ENCODE measurements at regions not wholly inside any gene's neighbourhood (a gene's known extent, or its start where the extent isn't known, plus 50 kb on each side); places are given as distances from the start of the nearest gene placed in this dataset.

DNA sequence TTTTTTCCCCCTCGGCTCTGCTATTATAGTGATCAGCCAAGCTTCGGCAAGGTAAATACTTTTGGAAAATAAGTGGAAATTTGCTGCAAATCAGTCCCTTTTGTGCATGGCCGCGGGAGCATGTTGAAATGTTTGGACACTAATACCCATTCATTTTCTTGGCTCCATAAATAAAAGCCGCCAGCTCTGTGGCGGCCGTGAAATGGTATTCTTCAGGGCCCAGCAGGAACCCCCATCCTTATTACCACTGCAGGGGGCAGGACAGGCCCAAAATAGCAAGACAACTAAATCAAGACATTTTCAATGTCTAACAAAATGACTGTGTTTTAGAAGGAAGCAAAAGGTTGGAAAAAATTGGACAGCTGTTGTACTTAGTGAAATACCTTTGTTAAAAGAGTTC lies 362.3 kb downstream of the NR2F2 start:
- no peak for DNase-seq

DNA sequence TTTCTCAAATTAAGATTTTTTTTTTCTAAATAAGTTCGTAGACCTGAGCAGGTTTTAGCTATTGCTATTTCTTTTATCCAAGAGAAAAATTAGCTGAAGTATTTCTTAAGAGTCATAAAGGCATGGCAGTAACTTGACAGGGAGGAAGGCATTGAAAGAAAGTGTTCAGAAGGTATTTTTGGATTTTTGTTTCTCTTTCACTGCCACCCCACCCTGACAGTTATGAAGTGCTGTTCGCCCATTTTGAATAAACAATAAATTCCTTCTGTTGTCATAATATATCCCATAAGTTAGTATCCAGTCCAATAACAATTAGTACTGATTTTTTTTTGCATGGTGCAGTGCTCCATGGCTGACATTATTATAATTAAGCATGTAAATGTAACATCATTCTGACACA lies 363.0 kb downstream of the NR2F2 start:
- no peak for DNase-seq

DNA sequence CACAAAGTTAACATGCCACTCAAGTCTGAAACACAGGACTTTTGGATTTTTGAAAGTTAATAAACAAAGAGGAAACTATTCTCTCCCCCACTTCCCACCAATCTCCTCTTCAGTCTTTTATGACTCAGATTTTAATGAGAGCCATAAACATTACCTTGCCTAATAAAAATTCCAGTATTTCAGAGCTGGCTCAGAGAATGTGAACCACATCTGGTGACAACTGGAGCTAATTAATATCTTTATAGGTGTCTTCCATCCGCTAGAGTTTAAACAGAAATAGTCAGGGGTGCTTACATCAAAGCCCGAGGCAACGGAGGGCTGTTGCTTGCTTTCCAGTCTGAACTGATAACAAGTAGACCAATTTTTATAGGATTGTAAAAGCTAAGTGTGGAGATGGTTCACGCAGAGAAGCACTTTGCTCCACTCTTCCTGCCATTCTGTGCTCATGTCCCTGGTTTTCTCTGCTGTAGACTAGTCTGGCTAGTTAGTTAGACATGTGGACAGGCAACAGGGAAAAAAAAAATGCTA lies 363.6 kb downstream of the NR2F2 start:
- no peak for DNase-seq

DNA sequence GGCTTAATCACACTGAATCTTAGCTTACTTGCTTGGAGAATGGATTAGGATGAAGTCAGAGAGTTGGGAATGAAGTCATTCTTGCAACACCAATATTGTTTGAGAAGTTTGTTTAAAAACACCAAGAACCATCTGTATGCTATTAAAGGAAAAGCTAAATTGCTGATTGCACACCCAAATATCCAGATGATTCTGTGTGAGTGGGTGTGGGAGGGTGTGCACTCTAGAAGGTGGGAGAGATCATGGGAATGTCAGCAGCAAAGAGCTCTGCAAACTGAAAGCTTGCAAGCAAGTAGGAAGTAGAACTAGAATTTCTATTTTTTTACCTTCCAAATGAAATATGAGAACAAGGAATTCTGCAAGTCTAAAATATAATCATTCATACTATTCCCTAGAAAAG lies 364.9 kb downstream of the NR2F2 start:
- DNase-seq, result no peak

DNA sequence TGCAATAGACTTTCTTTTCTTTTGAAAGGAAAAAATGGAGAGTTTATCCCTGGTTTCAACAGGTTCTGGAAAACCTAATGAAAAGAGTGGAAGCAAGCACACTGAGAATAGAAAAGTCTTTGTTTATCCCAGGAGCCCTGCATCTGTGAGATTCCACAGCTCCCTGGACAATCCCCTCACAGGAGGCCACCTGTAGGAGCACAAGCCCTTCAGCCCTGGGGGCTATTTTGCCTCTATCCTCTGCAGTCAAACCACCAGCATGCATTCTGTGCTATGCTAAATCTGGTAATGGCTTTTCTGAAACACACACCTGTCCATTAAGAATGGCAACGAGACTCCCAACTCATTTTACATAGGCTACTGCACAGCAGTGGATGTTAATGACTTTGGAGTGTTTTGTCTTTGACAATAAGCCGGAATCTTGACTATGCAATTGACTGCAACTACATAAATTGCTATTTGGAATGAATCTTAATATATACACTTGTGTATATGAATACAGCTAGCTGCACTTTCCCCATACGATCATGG lies 369.4 kb downstream of the NR2F2 start:
- no peak for DNase-seq

DNA sequence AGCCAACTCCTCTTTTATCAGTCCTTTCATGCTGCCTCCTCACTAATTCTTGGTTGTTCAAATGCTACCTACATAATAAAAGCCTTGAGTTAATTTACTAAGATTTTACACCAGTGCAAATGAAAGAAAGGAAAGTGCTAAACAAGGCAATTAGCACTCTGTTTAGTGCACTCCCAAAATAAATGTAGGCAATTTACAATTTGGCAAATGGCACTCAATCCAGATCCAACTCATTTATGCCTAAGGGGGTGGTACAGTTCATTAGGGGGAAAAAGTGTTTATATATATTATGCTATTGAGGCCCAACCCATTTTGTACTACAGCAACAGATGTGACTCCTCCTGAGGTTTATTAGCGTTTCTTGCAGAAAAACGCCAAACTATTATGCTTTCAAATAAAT lies 370.1 kb downstream of the NR2F2 start:
- no peak for DNase-seq

DNA sequence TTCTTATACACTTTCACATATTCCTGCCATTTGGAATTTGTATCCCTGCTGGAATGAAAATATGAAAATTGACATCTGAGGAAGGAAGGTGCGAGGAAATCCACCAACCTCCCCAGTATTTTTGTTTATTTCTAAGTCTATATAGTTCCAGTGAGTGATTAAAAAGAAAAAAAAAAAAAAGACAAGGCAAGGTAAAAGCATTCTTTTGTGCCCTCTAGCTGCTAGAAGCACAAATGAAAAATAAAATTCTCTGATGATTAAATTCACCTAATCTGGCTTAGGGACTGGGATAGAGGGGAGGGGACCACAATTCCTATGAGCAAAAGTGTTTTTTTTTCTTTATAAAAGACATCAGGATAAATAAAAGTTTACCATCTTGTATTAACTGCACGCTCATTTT lies 370.9 kb downstream of the NR2F2 start:
- DNase-seq, result no peak

DNA sequence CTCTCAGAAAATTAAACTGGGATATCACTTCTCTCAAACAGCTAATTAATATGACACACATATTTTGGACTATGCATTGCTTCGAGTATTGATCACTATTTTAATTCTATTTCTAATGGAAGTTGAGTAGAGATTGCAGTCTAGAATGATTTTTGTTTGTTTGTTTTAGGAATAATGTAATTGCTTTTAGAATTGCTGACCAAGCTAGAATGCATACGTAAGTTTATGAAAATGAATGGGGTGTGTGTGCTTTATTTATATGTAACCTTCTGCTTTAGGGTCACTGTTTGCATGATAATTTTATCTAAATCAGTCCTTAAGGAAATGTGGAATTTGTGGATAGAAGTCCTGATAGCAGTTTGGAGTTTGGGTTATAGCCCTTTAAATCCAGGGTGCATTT lies 371.4 kb downstream of the NR2F2 start:
- no peak for DNase-seq

DNA sequence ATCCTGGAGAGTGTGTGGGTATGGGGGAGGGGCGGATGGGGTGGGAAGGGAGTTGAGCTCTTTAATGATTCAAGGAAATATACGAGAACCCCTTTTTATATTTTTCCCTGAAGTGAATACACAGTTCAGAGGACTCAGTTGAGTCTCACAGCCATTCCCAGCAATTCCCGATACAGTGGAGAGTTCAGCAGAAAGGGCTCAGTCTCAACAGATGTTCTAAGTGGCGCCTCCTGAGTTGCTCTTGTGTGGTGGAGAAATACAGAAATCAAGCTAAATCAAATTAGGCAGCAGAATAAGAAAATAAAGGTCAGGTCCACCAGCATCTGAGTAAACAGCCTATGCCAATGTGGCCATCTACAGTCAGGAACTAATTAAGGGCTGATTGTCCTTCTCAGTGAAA lies 372.1 kb downstream of the NR2F2 start:
- DNase-seq, result no peak

DNA sequence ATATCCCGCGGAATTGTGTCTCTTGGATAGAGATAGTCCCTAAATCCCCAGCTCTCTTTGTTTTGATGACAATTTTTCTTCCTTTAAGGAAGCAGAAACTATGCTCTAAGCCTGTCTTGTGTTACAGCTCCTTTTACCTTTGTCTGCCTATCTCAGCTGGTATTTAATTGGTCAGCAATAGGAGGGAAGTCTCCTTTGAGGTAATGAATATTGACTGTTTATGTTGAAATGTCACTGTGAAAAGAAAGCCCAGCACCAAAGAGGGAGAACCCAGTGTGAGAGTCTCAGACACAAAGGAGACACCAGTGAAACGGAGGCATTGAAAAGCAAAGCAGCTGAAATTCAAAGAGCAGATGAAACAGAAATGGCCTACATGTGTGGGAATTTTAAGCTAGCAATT lies 372.6 kb downstream of the NR2F2 start:
- DNase-seq, result no peak

DNA sequence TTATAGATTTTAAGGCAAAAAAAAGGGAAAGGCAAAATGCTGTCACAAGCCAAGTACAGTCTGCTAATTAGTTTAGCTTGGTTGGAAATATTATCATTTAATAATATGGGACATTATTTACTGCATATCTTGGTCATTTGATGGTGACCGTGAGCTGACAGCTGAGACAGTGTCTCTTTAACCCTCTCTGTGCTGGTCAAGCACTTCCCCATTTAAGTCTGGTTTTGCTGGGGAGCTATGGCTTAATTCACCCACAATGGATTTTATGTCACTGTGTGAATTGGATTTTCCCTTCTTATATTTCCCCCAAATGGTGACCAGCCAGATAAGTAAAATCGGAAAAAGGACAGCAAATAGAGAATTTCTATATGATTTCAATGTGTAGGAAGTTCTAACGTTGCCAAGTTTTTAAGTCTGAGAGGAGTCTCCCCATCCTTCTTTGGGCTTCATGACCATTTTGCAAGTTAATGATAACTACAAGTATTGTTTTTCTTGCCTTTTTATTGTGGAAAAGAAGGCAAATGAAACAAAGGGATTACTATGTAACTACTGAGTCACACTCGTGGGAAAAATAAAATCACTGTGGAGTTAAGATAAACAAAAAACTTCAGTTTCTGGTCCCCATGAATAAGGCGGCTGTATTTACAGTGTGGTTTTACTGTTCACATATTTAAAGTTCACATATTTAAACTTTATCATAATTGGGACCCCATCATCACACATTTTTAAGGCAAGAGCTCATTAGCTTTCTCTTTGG lies 373.5 kb downstream of the NR2F2 start:
- no peak for DNase-seq

DNA sequence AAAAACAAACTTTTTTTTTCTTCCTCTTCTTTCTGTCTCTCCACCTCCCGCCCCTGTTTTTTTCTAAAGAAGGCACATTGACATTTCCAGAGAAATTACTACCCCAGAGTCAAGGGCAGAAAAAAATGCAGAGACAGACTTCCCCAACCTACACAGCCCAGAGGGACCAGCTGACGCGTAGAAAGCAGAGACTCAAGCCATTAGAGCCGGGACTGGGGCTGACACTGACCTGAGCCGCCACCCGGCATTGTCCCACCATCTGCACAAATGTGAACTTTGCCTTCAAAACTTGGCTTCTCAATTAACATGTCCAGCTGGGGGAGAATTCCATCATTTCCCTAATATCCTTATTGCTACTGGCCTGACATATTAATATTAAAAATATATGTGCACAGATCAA lies 385.6 kb downstream of the NR2F2 start:
- DNase-seq, result no peak

DNA sequence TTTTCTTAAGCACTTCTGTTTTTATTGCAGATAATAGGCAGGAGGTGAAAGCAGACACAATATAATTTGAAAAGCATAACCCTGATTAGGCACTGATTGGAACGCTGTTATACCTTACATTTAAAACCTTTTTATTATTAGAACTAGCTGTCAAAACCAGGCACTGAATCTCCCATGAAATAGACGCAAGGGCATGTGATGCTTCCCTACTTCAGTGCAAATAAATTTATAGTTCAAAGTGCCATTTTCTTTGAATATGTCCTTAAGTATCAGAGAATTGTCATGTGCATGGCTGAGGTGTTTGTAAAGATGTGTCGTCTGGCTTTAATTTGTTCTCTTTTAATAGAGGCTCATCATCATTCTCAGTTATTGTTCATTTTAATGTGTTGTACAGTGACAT lies 386.0 kb downstream of the NR2F2 start:
- no peak for DNase-seq

DNA sequence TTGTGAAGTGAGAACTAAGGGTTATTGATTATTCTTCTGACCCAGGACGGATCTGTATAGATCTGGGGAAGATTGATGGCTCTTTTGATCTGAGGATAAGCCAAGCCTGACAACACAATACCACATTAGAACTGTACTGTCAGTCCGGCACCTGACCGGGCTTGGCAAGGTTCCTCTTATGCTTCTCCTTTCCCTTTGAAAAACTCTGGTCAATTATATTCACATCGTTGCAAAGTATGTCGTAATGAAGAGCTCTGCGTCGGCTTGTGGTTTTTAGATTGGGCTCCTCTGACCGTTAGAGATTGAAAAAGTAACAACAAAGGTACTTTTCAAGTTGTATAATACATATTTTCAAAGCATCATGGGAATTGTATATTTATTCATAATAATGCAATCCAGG lies 389.8 kb downstream of the NR2F2 start:
- peak; percentile 48 for DNase-seq

DNA sequence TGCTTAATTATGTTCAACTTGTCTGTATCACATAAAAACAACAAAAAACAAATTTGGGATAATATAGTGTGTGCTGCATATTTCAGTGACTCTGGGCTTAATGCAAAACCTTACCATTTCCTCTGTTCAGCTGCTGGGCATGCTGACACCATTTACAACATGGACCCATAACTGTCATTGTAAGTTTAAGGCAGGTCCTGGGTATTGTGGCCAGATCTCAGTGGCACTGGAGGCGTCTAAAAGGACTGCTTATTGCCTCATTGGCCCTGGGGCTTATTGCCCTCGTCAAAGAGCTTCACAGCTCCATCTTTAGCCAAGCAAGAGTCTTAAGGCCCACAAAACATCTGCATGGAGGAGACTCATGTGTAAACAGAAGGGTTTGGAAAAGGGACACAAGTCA lies 390.2 kb downstream of the NR2F2 start:
- DNase-seq, result no peak

DNA sequence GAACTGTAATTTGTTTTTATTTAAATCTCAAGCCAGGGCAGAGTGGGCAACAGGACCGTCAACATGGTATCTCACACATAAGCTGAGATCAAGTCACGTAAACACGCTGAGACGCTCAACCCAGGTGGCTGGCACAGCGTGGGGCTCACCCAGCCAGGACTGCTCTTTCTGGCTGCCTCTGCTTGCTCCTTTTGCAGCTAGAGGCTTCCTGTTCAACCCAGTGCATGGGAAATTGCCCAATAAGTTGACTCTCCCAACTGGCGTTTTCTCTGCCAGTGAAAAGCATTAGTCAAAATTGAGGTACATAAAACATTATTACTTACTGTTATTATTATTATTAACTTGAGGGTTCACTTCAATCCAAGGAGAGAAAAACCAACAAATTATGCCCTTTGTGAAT lies 398.1 kb downstream of the NR2F2 start:
- DNase-seq, result peak; percentile 13

DNA sequence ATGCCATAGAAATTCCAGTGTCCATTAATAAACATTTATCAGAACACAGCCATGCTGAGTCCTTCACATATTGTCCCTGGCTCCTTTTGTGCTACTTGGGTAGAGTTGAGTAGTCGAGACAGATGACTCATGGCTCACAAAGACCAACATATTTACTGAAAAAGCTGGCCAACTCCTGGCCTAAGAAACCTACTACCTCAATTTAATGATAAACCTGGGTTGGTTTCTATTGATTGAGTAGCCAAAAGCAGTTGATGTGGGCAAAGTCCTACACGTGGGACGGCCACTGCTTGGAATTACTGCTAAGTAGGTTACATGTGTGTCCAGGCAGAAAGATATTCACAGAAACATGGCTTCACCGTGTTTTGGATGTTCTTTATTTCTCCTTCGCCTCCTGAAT lies 402.2 kb downstream of the NR2F2 start:
- no peak for DNase-seq

DNA sequence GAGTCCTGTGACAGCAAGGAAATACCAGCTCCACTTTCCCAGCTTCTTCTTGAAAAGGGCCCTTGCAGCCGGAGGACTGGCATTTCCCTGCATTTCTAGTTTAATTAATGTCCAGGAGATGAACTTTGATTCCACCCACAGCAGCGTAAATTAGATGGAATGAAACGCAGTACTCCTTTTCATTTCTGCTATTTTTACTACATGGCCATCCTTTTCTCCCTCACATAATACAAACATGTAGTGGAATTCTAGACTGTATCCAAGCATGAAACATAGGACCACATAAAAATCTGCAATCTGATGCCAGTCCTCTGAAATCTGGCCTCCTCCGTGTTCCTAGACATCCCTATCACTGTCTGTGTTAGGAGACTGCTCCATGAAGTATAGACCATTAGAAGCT lies 403.2 kb downstream of the NR2F2 start:
- no peak for DNase-seq

DNA sequence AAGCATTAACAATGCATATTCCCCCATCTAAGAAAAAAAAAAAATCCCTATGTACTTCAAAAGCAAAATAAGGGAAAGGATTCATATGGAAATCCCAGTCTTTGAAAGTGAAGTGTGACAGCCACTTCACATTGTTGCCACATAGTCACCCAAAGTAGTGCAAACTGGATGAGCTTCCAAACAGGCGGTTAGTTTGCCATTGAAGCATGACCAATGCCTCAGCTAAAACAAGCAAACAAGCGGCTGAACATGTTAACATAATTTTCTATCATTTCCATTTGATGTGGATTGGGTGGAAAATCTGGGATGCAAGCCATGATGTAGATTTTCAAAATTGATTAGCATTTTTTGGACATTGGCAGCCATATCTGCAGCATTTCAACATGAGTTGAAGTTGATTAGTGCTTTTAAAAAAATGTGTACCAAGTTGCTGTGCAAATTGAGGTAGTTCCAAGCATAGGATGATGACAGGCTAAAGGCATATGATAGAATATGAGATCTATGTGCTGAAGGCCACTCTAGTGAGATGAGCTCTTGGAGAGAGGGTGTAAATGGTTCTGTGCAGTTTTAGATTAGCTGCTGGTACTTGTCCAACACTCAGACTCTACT lies 405.2 kb downstream of the NR2F2 start:
- DNase-seq, result no peak

DNA sequence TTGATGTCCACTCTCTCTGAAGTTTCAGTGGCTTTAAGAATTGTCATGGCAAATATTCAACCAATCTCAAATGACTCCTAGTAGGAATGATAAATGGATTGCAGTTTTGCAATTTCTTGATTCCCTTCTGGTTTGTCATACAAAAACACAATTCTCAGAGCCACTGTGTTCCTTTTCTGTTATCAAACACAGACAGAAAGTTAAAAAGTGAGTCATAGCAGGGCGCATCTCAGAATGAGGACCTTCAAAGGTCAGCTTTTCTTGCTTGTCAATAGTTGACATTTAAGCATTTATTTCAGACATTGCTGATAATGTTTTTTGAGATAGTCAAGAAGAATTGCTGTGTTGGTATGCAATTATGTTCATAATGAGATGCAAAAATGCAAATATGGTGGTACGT lies 405.9 kb downstream of the NR2F2 start:
- peak; percentile 3 for DNase-seq

DNA sequence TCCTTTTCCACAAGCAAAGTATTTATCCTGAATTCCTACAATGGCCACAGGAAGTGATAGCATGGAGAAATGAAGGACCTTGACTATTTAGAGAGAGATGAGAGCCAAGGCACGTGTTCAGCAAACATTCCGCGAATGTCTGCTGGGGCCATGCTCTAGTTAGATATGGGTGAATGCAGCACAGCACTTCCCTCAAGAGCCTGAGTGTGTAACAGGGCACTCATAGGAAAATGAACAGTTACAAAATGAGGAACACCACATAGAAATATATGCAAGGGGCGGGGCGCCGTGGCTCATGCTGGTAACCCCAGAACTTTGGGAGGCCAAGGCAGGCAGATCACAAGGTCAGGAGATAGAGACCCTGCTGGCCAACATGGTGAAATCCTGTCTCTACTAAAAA lies 406.9 kb downstream of the NR2F2 start:
- DNase-seq, result peak; percentile 8

DNA sequence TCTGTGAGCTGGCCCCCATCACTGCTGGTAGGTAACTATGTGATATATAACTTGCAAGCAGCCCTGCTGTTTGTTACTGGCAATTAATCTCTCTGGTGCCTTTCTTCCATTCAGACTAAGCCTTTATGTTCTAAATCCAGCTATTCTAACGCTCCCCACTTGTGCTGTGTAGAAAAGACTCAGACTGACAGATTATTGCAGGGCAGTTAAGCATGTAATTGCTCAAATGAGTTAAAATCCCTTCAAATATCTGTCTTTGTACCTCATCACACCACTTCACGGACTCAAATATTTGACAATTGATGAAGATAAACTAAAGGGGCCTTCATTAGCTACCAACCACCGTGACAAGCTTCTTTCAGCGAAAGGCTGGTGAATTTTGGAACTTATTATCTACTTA lies 416.2 kb downstream of the NR2F2 start:
- no peak for DNase-seq

DNA sequence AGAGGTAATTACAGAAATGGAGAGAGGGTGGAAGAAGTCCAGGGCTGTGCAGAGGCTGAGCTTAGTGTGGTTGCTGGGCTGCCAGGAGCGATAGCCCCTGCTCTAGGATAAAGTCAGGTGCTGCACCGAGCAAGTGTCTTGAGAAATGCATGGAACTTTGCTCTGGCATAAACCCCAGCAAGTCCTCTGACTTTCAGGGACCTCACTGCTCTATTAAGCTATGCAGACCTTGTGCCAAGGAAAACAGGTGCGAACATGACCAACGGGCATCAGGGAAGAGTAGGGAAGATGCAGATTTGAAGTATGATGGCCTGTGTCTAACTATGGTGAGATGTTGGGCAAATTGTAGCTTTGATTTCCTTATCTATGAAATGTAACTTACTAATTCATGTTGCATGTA lies 416.8 kb downstream of the NR2F2 start:
- no peak for DNase-seq

DNA sequence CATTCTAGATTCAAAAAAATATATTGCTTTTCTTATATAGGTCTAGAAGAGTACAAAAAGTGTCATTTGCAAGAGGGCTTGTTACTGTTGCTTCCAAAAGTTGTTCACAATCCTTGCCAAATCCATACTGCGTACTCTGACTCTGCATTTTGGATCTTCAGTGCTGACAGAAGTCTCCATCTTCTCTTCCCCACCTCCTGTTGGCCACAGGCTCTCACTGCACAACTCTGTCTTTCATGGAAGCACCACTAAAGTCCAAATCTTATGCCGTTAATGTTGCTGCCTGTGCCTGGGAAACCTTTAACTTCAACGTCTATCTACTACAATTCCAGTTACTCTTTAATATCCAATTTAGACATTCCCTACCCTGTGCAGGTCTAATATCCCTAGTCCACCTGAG lies 419.9 kb downstream of the NR2F2 start:
- DNase-seq, result no peak

DNA sequence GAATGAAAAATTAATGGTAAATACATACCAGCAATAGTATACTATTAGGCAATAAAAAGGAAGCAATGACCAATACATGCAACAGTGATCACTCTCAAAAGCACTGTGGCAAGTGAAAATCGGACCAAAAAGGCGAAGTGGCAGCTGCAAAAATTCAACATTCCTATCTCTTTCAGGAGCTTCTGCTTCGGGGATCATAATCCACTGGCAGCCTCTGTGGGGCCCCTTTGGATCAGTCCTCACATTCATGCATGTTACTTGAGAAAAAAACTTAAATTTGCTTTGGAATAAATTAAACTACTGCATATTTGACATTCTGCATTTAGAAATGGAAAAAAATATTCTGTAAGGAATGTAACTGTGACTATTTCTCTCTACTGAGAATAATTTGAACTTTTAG lies 425.6 kb downstream of the NR2F2 start:
- no peak for DNase-seq
